Ascending aorta (tissue), 2 donors: ENCODE measurements at regions not wholly inside any gene's neighbourhood (a gene's known extent, or its start where the extent isn't known, plus 50 kb on each side); places are given as distances from the start of the nearest gene placed in this dataset.

ENCODE experiments used
- DNase-seq, 2 donors: peaks; one replicate each; pipeline ENCODE4 v3.0.0-alpha.2; 2019; ENCODE audit warnings: low spot score in 2 of 2
- H3K27ac ChIP-seq, 2 donors: fragments of 200-600 bp; sonication (generic); one replicate each; pipeline ENCODE4 v1.5.1; 2016 to 2017; ENCODE audit warnings: mild to moderate bottlenecking in 1 of 2
- H3K27me3 ChIP-seq: fragments of 200-600 bp; sonication (generic); one replicate; pipeline ENCODE4 v1.5.1; 2017
- H3K36me3 ChIP-seq, 2 donors: fragments of 200-600 bp; sonication (generic); one replicate each; pipeline ENCODE4 v1.5.1; 2016
- H3K4me1 ChIP-seq, 2 donors: fragments of 200-600 bp; sonication (generic); one replicate each; pipeline ENCODE4 v1.5.1; 2016 to 2017; ENCODE audit warnings: mild to moderate bottlenecking in 1 of 2
- H3K4me3 ChIP-seq, 2 donors: fragments of 200-600 bp; sonication (generic); one replicate each; pipeline ENCODE4 v1.5.1; 2016 to 2017; ENCODE audit warnings: mild to moderate bottlenecking in 1 of 2
- H3K9me3 ChIP-seq, 2 donors: fragments of 200-600 bp; sonication (generic); one replicate each; pipeline ENCODE4 v1.5.1; 2016
- CTCF ChIP-seq, 3 experiments: fragments of 200-600 bp in 2 of 3; fragments of 450-650 bp in 1 of 3; sonication (generic) in 2 of 3; IDR thresholded peaks; one replicate each; pipeline ENCODE4 v1.5.1; 2016 to 2019; ENCODE audit warnings: antibody characterized with exemption in 3 of 3, mild to moderate bottlenecking in 1 of 3, moderate library complexity in 1 of 3
- intact Hi-C: fragments of 100-400 bp; cut with DNase I; formaldehyde crosslinking; loops from one replicate; pipeline ENCODE4 v1.15.1; 2023

- no peak overlapping the region for H3K27ac ChIP-seq
- intact Hi-C loops, result no loop called here
- no peak overlapping the region for H3K4me3 ChIP-seq
- no peaks in the 10 kb centered on the region for H3K36me3 ChIP-seq
- no peaks in the 10 kb centered on the region for H3K9me3 ChIP-seq
- no peaks in the 10 kb centered on the region for H3K4me1 ChIP-seq
- TF ChIP-seq CTCF (IDR thresholded peaks at IDR 0.05), result no peak
- H3K27me3 ChIP-seq, result no peaks in the 10 kb centered on the region
- DNase-seq, result no peak
Measured at GRCh38 chr5:114208120-114208519, 153.8 kb upstream of the KCNN2 start.

- Histone ChIP-seq H3K27ac (no peak overlapping the region), H3K4me1 (no peaks in the 10 kb centered on the region), H3K27me3 (no peaks in the 10 kb centered on the region), H3K9me3 (no peaks in the 10 kb centered on the region), H3K4me3 (no peak overlapping the region), H3K36me3 (no peaks in the 10 kb centered on the region)
- no peak for TF ChIP-seq CTCF (IDR thresholded peaks at IDR 0.05)
- no peak for DNase-seq
- intact Hi-C loops, result no loop called here
Measured at GRCh38 chr5:114208588-114208987, 153.3 kb upstream of the KCNN2 start.

- no peak overlapping the region for H3K4me3 ChIP-seq
- no peak overlapping the region for H3K27ac ChIP-seq
- DNase-seq, result no peak
- no peaks in the 10 kb centered on the region for H3K27me3 ChIP-seq
- H3K9me3 ChIP-seq, result no peaks in the 10 kb centered on the region
- no peak for TF ChIP-seq CTCF (IDR thresholded peaks at IDR 0.05)
- H3K4me1 ChIP-seq, result no peaks in the 10 kb centered on the region
- H3K36me3 ChIP-seq, result no peaks in the 10 kb centered on the region
- intact Hi-C loops, result no loop called here
Measured at GRCh38 chr5:114210662-114211061, 151.2 kb upstream of the KCNN2 start.

- Histone ChIP-seq H3K9me3 (no peaks in the 10 kb centered on the region), H3K4me3 (no peak overlapping the region), H3K27me3 (no peaks in the 10 kb centered on the region), H3K27ac (no peak overlapping the region), H3K4me1 (no peaks in the 10 kb centered on the region), H3K36me3 (no peaks in the 10 kb centered on the region)
- intact Hi-C loops, result no loop called here
- no peak for TF ChIP-seq CTCF (IDR thresholded peaks at IDR 0.05)
- no peak for DNase-seq
Measured at GRCh38 chr5:114221807-114222206, 140.1 kb upstream of the KCNN2 start.

GRCh38 chr5:114223866-114224265 lies 138.0 kb upstream of the KCNN2 start:
- H3K4me1 ChIP-seq, result no peaks in the 10 kb centered on the region
- H3K4me3 ChIP-seq, result no peak overlapping the region
- no peaks in the 10 kb centered on the region for H3K27me3 ChIP-seq
- no peak for DNase-seq
- intact Hi-C loops, result no loop called here
- H3K36me3 ChIP-seq, result no peaks in the 10 kb centered on the region
- no peaks in the 10 kb centered on the region for H3K9me3 ChIP-seq
- no peak for TF ChIP-seq CTCF (IDR thresholded peaks at IDR 0.05)
- H3K27ac ChIP-seq, result no peak overlapping the region

- H3K27ac ChIP-seq, result no peak overlapping the region
- H3K4me1 ChIP-seq, result no peaks in the 10 kb centered on the region
- no peak for TF ChIP-seq CTCF (IDR thresholded peaks at IDR 0.05)
- H3K9me3 ChIP-seq, result no peaks in the 10 kb centered on the region
- no peaks in the 10 kb centered on the region for H3K27me3 ChIP-seq
- intact Hi-C loops, result no loop called here
- no peaks in the 10 kb centered on the region for H3K36me3 ChIP-seq
- no peak overlapping the region for H3K4me3 ChIP-seq
- DNase-seq, result no peak
Measured at GRCh38 chr5:114237766-114238165, 124.1 kb upstream of the KCNN2 start.
